SH-SY5Y (cell line): ENCODE measurements at regions not wholly inside any gene's neighbourhood (a gene's known extent, or its start where the extent isn't known, plus 50 kb on each side); places are given as distances from the start of the nearest gene placed in this dataset.

Experiments
- GATA2 ChIP-seq: IDR thresholded peaks from 2 replicates; pipeline ENCODE4 v1.6.1; 2011; ENCODE audit warnings: mild to moderate bottlenecking, low read depth, low read length
- GATA3 ChIP-seq: IDR thresholded peaks from 2 replicates; pipeline ENCODE4 v1.6.1; 2011; ENCODE audit warnings: low read depth, mild to moderate bottlenecking, low read length, moderate library complexity

GRCh38 chr5:148776261-148776660, 50.1 kb upstream of the ADRB2 start:
- no peak for TF ChIP-seq GATA3
- TF ChIP-seq GATA2 = no peak
